PC-9 (cell line): ENCODE measurements at regions not wholly inside any gene's neighbourhood (a gene's known extent, or its start where the extent isn't known, plus 50 kb on each side); places are given as distances from the start of the nearest gene placed in this dataset.

Experiments used
- BruUV-seq: library from RNA; stranded (reverse); fragments of 400-500 nt; replicated peaks from 2 replicates; lab custom pipeline; 2021; lab: Mats Ljungman, UMichigan
- CTCF ChIA-PET: fragments of 300-600 bp; sonication (Branson Sonifier 250); formaldehyde crosslinking; loops from one replicate; lab custom pipeline; 2022; ENCODE audit warnings: antibody characterized with exemption; lab: Charles Lee
- POLR2A ChIA-PET: fragments of 300-600 bp; sonication (Branson Sonifier 250); formaldehyde crosslinking; loops from one replicate; lab custom pipeline; 2022; ENCODE audit warnings: antibody characterized with exemption; ENCODE audit not compliant: unreplicated experiment; lab: Charles Lee
- DNase-seq, 2 experiments: peaks; one replicate each; pipeline versions ENCODE4 v3.0.0 to v3.0.0-alpha.2; 2015 to 2022; ENCODE audit warnings: mixed read lengths in 1 of 2
- H2AFZ ChIP-seq: fragments of 200-600 bp; sonication (generic); 2 replicates; pipeline ENCODE4 v1.8.1; 2017; ENCODE audit warnings: antibody characterized with exemption
- H3F3A ChIP-seq: fragments of 200-600 bp; sonication (generic); 2 replicates; pipeline ENCODE4 v1.8.1; 2017; ENCODE audit warnings: antibody characterized with exemption, mild to moderate bottlenecking, low read depth; ENCODE audit not compliant: insufficient read depth
- H3K27ac ChIP-seq: fragments of 200-600 bp; sonication (generic); 2 replicates; pipeline ENCODE4 v1.6.1; 2016; ENCODE audit warnings: mixed run types
- H3K27me3 ChIP-seq: fragments of 200-600 bp; sonication (generic); 2 replicates; pipeline ENCODE4 v1.6.1; 2016; ENCODE audit warnings: low read depth, mixed run types; ENCODE audit not compliant: insufficient read depth
- H3K36me3 ChIP-seq: fragments of 200-600 bp; sonication (generic); 2 replicates; pipeline ENCODE4 v1.6.1; 2016; ENCODE audit warnings: low read depth, mixed run types
- H3K4me1 ChIP-seq: fragments of 200-600 bp; sonication (generic); replicated peaks from 2 replicates; pipeline ENCODE4 v1.6.1; 2016; ENCODE audit warnings: mixed run types; ENCODE audit not compliant: insufficient read depth
- H3K4me2 ChIP-seq: fragments of 200-600 bp; sonication (generic); 2 replicates; pipeline ENCODE4 v1.6.1; 2017; ENCODE audit warnings: mixed run types
- H3K4me3 ChIP-seq: fragments of 200-600 bp; sonication (generic); 2 replicates; pipeline ENCODE4 v1.6.1; 2016; ENCODE audit warnings: mixed run types
- H3K79me2 ChIP-seq: fragments of 200-600 bp; sonication (generic); 2 replicates; pipeline ENCODE4 v1.6.1; 2017; ENCODE audit warnings: low read depth, mixed run types
- H3K9me2 ChIP-seq: fragments of 200-600 bp; sonication (generic); 2 replicates; pipeline ENCODE4 v1.8.1; 2017; ENCODE audit warnings: mild to moderate bottlenecking; ENCODE audit not compliant: insufficient read depth
- H3K9me3 ChIP-seq: fragments of 200-600 bp; sonication (generic); 2 replicates; pipeline ENCODE4 v1.8.1; 2016; ENCODE audit warnings: low read depth; ENCODE audit not compliant: insufficient read depth
- H4K20me1 ChIP-seq: fragments of 200-600 bp; sonication (generic); 2 replicates; pipeline ENCODE4 v1.8.1; 2017; ENCODE audit not compliant: insufficient read depth
- EZH2 ChIP-seq: fragments of 200-600 bp; sonication (generic); IDR thresholded peaks from 2 replicates; pipeline ENCODE4 v1.8.0; 2017; ENCODE audit warnings: antibody characterized with exemption, low read depth
- intact Hi-C: fragments of 100-400 bp; cut with micrococcal nuclease; formaldehyde crosslinking; loops from one replicate; pipeline ENCODE4 v1.10.0; 2022; ENCODE audit not compliant: unreplicated experiment
- TF ChIP-seq, protein P1 (sequence below): fragments of 200-600 bp; sonication (generic); conservative IDR thresholded peaks from 2 replicates; pipeline ENCODE4 v1.6.1; 2017; ENCODE audit warnings: mixed run types, antibody characterized with exemption, mild to moderate bottlenecking, moderate library complexity

DNA sequence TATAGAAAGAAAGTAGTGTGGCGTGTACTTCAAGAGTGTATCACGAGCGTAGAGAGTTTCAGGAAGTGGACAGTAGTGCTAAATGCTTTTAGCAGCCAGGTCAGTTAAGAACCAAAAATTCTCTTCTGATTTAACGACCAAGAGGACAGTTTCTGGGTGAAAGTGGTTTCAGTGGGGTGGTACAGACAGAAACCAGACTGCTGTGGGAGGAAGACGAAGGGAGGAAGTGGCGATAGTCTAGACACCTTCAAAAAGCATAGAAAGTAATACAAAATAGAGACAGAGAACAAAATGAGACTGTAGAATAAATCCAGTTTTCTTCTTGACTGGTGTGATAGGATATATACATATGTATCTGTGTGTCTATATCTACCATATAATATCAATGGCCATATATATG is 93.5 kb downstream of the MBL2 start:
- Histone ChIP-seq H2AFZ (no peak overlapping the region), H3K27me3 (no peaks in the 10 kb centered on the region), H3K9me2 (no peaks in the 10 kb centered on the region), H3K36me3 (no peaks in the 10 kb centered on the region), H3K4me2 (no peak overlapping the region), H3K9me3 (peaks cover 5% of the 10 kb centered on the region), H3K79me2 (no peaks in the 10 kb centered on the region), H3F3A (no peaks in the 10 kb centered on the region), H3K27ac (no peak overlapping the region), H3K4me3 (no peak overlapping the region), H4K20me1 (no peaks in the 10 kb centered on the region), H3K4me1 (peaks cover 28% of the 10 kb centered on the region)
- BruUV-seq, result no TSS peak
- ChIA-PET CTCF (no interaction called here), POLR2A (no interaction called here)
- intact Hi-C loops, result no loop called here
- DNase-seq, result no peak
- TF ChIP-seq, protein P1, sequence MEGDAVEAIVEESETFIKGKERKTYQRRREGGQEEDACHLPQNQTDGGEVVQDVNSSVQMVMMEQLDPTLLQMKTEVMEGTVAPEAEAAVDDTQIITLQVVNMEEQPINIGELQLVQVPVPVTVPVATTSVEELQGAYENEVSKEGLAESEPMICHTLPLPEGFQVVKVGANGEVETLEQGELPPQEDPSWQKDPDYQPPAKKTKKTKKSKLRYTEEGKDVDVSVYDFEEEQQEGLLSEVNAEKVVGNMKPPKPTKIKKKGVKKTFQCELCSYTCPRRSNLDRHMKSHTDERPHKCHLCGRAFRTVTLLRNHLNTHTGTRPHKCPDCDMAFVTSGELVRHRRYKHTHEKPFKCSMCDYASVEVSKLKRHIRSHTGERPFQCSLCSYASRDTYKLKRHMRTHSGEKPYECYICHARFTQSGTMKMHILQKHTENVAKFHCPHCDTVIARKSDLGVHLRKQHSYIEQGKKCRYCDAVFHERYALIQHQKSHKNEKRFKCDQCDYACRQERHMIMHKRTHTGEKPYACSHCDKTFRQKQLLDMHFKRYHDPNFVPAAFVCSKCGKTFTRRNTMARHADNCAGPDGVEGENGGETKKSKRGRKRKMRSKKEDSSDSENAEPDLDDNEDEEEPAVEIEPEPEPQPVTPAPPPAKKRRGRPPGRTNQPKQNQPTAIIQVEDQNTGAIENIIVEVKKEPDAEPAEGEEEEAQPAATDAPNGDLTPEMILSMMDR, result no peak
- no peak for TF ChIP-seq EZH2

DNA sequence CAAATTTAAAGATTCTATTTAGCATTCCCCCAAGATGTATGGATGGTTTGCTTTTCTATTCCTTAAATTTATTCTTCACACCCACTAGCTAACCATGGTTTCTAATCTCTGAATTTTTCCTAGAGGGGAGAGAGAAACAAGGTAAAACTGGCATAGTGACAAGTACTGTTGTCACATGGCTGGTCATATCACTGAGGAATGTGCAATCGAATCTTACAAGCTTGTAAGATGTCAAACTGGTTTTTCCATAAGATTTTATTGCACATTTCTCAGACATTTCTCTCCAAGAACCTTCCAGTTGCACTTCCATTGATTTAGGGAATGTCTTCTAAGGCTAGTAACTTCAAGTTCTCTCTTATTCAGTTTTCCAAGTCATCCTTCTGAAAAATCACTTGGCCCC is 89.8 kb downstream of the MBL2 start:
- H3K79me2 ChIP-seq, result no peaks in the 10 kb centered on the region
- TF ChIP-seq, protein P1, result no peak
- TF ChIP-seq EZH2, result no peak
- POLR2A ChIA-PET, result interaction anchor here (0.9 kb wide), 1 partner anchor 13 kb away, joined by 23 read pairs; no protein-coding TSS in a partner anchor
- peak overlapping the region; percentile 58 for H3K4me2 ChIP-seq
- peak overlapping the region; percentile 9; the same call in 1 of the 2 replicates for H3K4me3 ChIP-seq
- H3F3A ChIP-seq, result no peaks in the 10 kb centered on the region
- peak; percentile 10 to 88 for DNase-seq
- no peaks in the 10 kb centered on the region for H3K9me2 ChIP-seq
- no peaks in the 10 kb centered on the region for H4K20me1 ChIP-seq
- H3K36me3 ChIP-seq, result no peaks in the 10 kb centered on the region
- CTCF ChIA-PET, result no interaction called here
- H3K27ac ChIP-seq, result no peak overlapping the region
- H2AFZ ChIP-seq, result no peak overlapping the region
- intact Hi-C loops, result no loop called here
- H3K9me3 ChIP-seq, result peaks cover 5% of the 10 kb centered on the region
- no peaks in the 10 kb centered on the region for H3K27me3 ChIP-seq
- peaks cover 20% of the 10 kb centered on the region for H3K4me1 ChIP-seq
- BruUV-seq, result no TSS peak

DNA sequence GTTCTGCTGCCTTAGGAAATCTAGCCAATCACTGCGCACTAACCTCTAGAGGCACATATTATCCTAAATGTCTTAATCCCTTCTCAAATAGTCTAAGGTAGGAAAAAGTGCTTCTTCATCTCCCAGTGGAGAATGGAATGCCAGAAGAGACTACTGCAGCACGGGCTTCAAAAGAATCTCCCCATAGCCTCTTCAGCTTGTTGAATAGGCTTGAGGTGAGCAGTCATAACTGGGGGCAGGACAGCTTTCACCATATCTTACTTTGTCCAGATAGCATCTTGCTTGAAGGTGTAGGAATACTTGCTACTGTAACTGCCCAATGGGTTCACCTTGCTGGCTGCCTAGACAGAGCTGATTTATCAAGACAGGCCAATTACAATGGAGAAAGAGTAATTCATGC is 88.8 kb downstream of the MBL2 start:
- H3K27ac ChIP-seq, result no peak overlapping the region
- intact Hi-C loops, result no loop called here
- H3K4me3 ChIP-seq, result no peak overlapping the region
- no peaks in the 10 kb centered on the region for H3K36me3 ChIP-seq
- H3K27me3 ChIP-seq, result no peaks in the 10 kb centered on the region
- no peaks in the 10 kb centered on the region for H3K79me2 ChIP-seq
- H3F3A ChIP-seq, result no peaks in the 10 kb centered on the region
- no peaks in the 10 kb centered on the region for H4K20me1 ChIP-seq
- no peak for TF ChIP-seq EZH2
- TF ChIP-seq, protein P1, result no peak
- H3K9me2 ChIP-seq, result no peaks in the 10 kb centered on the region
- no peak overlapping the region for H3K4me2 ChIP-seq
- DNase-seq, result no peak
- no TSS peak for BruUV-seq
- H3K9me3 ChIP-seq, result peaks cover 5% of the 10 kb centered on the region; the same call in 1 of the 2 replicates
- CTCF ChIA-PET, result no interaction called here
- no peak overlapping the region for H2AFZ ChIP-seq
- H3K4me1 ChIP-seq, result peaks cover 23% of the 10 kb centered on the region
- POLR2A ChIA-PET, result no interaction called here
